Smooth muscle cell of the brain vasculature (primary cell): ENCODE measurements at regions not wholly inside any gene's neighbourhood (a gene's known extent, or its start where the extent isn't known, plus 50 kb on each side); places are given as distances from the start of the nearest gene placed in this dataset.
A peak's percentile ranks its signal among the peaks of the same experiment; 100 is the strongest.

Experiments used
- DNase-seq: peaks from one replicate; pipeline ENCODE4 v3.0.0-alpha.2; 2012; ENCODE audit warnings: low read depth, low spot score

DNA sequence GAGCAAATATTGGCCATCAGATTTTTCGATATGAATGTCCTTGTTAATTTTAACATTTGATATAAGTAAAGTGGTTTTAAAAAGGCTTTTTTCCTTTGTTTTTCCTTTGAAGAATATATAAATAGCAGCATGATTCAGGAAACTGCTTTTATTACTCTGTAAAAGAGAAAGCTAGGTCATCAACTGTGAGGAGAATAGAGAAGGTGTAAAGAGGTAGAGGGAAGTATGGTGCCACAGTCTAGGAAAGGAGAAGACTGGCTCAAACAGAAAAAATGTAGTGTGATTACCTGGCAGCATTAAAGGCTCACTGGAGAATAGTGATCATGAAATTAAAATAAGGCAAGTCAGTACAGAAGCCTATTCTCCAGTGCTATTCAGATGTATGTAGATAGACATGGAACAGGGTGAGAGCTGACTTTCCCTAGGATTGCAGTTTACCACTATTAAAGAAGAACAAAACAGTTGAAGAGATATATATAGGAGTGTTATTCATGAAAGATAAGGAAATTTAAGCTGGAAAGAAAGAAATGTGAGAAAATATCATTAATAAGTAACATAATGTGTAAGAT lies 1115.9 kb upstream of the PCDH9 start:
- no peak for DNase-seq

DNA sequence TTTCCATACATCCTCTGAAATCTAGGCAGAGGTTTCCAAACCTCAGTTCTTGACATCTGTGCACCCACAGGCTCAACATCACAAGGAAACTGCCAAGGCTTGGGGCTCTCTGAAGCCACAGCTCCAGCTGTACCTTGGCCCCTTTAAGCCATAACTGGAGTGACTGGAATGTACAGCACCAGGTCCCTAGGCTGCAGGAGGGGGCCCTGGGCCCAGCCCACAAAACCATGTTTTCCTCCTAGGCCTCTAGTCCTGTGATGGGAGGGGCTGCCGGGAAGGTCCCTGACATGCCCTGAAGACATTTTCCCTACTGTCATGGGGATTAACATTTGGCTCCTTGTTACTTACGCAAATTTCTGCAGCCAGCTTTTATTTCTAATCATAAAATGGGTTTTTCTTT lies 1093.0 kb upstream of the PCDH9 start:
- DNase-seq = no peak

DNA sequence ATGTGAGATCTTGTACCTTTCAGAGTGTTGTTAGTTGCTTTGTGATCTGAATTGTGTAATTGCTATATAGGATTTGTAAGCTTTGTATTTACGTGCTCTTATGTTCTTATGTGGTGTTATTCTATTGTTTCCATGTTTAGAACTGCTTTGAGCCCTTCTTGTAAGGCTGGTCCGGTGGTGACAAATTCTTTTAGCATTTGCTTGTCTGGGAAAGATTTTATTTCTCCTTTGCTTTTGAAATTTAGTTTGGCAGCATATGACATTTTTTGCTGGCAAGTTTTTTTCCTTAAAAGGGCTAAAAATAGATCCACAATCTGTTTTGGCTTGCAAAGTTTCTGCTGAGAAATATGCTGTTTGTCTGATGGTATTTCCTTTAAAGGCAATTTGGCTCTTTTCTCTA lies 1089.2 kb upstream of the PCDH9 start:
- no peak for DNase-seq

DNA sequence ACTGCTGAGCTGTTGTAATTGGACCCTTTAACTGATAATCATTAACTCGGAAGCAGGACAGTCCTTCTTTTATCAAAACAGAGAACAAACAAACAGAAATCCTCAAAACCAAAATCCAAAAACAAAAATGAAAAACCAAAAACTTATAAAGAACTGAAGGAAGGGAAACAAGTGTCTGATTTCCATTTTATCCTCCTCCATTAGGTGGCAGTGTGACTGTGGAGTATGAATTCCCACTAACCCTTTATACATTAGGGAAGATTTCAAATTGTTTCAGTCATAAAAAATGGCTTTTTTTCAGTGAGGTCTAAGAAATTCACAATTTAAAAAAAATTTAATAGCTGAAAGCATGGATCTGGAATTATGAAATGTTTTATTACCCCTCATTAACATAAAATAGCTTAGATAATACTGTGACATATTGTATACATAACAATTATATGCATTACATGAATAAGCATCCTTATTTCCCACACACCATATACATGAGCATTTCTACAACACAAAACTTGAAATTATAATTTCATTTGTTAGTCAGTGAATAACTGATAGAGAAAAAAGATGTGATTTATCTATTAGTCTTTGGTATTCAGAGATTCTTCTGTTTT lies 1074.3 kb upstream of the PCDH9 start:
- peak; percentile 1 for DNase-seq

DNA sequence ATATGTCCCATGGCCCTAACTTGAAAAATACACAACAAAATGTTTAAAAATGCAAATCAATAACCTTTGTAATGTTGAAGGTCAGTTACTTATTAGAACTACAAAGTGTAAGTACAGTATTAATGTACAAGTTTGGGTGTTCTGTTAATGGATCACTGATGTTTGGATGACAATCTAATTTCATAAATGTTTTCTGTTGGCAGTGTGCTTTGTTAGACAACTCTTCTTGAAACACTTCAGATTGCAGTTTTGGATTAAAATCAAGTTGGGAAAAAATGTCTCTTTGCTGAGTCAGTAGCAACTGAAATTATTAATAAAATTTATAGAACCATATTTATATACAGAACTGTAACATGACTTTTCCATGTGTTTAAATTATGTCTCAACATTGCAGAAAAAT lies 1063.5 kb upstream of the PCDH9 start:
- no peak for DNase-seq

DNA sequence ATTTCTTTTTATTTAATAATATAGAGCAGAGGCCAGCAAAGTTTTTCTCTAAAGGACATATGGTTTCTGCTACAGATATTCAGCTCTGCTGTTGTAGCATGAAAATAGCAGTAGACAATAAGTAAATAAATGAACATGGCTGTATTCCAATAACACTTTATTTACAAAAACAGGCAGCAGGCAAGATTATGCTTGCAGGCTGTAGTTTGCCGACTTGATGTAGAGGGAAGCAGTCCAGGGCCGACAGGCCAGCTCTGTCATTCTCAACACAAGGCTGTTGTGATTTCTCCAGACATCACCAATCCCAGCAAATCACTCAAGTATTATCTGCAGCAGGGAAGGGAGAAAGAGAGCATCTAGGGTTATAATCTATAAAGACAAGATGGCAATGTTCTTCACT lies 1062.5 kb upstream of the PCDH9 start:
- DNase-seq = no peak

DNA sequence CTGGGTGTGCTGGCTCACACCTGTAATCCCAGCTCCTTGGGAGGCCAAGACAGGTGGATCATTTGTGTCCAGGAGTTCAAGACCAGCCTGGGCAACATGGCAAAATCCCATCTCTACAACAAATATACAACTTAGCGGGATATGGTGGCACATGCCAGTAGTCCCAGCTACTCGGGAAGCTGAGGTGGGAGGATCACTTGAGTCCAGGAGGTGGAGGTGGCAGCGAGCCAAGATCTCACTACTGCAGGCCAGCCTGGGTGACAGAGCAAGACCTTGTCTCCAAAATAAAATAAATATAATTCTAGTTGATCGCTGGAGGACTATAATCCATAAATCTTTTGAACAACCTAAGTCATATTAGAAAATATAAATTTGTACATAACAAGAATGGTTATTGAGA lies 1061.5 kb upstream of the PCDH9 start:
- DNase-seq = no peak

DNA sequence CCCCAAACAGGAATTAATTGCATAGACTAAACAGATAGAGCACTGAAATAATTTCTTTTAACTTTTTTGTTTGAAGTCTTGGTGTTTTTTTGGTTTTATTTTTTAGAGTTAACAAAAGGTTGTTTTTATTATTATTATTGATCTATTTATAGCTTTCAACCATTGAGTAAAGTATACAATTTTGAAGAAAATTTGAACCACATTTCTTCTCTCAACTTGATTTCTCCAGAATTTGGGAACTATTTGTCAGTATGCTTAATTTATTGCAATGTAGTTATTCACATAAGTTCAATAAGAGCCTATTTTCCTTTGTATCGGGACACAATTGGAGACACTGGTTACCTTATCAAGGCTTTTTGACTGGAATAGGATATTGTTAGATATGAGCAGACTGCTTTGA lies 1045.6 kb upstream of the PCDH9 start:
- DNase-seq = no peak

DNA sequence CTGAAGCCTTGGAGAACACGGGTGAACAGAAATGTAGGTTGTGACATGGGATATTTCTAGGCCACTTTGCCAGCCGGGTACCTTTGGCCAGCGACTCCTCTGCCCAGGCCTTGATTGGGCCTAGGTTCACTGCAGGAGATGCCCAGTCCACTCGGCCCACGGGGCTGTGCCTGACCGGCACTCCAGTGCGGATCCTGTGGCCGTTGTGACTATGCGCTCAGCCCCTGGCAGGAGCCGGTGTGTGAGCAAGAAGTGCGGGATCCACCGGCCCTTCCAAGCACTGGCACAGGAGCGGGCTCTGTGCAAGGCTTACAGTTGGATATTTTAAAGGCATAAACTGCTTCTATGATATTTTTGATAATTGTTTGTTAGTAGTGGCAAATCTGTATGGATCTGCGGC lies 1042.5 kb upstream of the PCDH9 start:
- DNase-seq = no peak

DNA sequence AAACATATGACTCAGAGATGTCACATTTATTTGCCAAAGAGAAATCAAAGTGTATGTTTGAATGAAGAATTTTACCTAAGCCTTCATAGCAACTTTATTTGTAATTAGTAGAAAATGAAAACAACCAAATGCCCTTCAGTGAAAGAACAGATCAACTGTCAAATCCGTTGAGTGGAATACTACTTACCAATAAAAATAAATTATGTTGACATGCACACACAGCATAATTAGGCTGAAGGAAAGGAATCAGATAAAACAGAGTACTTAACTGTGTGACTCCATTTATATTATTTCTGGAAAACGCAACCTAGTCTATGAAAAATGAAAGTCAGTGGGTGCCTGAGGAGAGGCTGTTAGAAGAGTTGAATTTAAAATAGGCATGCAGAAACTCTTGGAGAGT lies 1034.6 kb upstream of the PCDH9 start:
- DNase-seq = no peak

DNA sequence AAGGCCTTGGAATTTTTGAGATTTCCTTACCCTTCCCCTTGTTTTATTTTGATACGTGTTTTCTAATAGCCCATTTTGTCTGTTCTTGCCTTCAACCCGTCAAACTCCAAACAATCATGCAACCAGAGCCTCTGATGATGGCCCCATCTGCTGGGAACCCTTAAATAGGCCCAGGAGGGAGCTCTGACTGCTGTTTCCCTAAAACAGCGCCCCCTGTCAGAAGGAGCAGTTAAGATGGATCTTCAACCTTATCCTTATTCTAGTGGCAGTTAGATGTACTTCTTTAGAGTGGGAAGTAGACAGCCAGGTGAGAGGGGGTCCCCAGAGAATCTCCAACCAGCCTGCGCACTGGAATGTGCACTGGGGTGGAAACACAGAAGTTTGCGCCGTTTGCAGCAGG lies 1031.0 kb upstream of the PCDH9 start:
- no peak for DNase-seq

DNA sequence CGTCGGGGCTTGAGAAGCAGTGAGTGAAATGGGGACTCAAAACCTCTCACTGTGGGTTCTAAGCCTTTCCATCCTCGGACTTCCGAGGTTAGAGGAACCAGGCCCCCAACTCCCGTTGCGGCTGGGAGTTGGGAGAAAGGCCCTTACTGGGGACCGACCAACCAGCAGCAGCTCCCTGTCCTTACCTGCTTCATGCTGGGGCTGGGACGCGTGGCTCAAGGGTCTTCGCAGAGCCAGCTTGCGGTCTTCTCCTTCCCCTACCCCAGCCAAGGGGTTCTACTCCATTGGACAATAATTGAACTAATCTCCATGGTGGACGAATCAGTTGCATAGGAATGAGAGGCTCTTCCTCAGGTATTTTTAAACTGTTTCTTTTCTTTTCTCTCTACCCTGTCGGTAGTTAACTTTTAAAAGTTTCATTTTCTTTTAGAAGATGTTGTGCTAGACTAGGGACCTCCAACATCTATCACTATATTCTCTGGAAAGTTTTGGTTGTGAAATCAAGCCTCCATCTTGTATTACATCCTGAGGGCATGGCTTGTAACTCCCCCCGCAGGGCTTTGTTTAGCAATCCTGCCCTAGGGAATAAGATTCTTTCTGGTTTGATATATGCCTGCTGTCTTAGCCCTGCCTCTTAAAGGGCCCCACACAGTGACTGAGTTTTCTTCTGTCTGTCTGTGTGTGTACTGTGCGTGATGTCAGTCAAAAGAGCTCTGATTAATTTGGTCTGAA lies 1027.1 kb upstream of the PCDH9 start:
- DNase-seq = no peak

DNA sequence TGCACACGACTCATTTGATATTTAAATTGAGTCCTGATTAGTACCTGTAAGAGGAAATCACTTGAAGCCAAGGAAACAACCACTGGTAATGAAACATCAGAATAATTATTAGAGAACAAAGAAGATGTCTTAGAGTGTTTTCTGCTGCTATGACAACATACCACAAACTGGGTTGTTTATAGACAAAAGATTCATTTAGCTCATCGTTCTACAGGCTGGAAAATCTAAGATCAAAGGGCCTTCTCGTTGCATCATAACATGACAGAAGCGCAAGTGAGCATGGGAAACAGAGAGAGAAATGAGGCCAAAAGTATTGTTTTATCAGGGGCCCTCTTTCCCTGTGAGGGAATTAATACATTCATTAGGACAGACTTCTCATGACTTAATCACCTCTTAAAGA lies 1024.0 kb upstream of the PCDH9 start:
- no peak for DNase-seq

DNA sequence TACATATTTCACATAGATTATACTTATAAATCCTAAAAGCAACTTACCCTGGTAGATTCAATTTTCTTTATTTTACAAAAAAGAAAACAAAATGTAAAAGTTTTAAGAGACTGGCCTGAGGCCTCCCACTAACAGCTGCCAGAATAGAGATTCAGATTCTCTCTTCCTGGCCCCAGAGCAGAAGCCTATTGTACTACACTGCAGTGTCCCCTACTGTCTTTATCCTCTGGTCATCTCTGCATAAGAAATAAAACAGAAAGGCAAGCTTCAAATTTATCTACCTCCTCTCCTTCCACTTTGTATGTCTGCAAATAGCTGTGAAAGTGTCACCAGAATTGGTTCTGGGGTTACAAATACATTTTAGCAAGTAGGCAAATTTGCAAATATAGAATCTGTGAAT lies 1004.1 kb upstream of the PCDH9 start:
- DNase-seq = no peak

DNA sequence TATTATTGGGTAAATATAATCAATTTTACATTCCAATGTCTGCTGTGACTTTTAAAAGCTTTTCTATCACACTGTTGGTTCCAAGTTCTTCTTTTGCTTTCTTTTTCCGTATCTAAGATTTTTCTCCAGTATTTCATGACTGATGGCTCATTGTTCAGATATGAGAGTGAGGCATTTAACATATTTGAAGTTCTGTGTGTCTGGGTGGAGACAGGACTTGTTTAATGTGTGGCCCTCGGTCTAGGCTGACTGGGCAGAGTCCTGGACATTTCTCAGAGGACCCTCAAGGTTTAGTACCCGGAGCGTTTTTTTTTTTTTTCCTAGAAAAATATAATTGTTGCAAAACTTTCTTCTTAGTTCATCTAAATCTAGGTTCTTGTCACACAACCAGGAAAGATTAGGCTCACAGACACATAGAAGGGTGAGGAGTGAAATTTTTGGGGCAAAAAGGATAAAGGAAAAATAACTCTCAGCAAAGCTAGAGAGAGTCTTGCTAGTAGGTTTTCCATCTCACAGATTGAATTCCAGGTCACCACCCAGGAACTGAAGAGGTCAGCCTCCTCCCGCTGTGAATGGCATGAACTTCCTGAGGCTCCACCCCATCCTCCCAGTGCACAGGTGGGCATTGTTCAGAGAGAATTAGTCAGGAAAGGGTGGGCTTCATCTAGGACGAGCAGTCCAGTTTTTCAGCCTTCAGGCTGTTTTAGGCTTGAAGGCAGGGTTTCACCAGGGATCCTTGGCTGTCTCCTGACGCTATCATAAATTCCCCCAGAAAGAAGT lies 1002.4 kb upstream of the PCDH9 start:
- no peak for DNase-seq

DNA sequence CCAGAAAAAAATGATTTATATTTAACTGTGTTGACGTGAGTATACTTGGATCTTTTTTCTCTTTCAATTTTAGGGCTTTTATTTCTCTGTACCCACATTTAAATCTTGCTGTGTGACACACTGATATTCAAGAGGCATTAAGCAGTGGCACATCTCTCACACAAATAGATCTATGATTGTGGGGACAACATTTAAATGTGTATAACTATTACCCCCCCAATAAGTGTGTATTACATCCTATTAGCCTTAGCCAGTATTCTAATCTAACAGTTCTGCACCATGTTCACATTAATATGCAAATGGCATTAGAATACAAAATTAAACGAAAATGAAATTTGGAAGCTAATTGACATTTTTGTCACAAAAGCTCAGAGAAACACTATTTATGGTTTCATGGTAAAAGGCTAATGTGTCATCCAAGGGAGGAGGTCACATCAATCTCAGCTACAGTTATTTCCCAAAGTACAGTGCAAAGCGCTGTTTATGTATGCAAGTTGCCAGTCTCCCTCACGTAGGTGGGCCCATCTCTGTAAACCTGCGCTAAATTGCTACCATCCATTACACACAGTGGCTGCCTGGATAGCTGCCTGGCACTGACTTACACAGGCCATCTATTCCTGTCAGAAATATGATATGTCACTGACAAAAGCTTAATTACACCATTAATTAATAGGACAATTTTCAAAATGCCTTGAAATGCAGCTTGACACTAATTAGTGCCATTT lies 984.7 kb upstream of the PCDH9 start:
- no peak for DNase-seq

DNA sequence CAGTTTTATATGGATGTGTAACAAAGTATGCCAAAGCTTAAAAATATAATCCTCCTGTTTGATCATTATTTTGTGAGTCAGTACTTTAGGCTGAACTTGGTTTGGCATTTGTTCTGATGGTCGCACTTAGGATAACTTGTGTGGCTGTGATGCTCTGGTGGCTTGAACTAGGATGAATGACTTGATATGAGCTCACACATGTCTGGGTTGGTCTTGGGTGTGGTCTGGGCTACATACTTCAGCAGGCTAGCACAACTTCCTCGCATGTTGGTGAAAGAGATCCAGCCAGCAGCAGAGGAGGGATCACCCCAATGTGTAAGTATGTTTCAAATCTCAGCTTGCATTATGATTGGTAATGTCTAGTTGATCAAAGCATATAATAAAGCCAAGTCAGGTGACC lies 969.1 kb upstream of the PCDH9 start:
- DNase-seq = no peak

DNA sequence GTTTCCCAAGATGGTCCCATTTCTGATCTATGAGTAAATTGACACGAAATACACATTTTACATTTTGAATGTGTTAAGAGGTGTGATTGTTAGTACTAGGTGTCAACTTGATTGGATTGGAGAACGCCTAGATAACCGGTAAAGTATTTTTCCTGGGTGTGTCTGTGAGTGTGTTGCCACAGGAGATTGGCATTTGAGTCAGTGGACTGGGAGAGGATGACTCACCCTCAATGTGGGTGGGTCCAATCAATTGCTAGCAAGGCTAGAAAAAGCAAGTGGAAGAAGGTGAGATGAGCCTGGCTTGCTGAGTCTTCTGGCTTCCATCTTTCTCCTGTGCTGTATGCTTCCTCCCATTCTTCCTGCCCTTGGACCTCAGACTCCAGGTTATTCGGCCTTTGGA lies 960.7 kb upstream of the PCDH9 start:
- no peak for DNase-seq

DNA sequence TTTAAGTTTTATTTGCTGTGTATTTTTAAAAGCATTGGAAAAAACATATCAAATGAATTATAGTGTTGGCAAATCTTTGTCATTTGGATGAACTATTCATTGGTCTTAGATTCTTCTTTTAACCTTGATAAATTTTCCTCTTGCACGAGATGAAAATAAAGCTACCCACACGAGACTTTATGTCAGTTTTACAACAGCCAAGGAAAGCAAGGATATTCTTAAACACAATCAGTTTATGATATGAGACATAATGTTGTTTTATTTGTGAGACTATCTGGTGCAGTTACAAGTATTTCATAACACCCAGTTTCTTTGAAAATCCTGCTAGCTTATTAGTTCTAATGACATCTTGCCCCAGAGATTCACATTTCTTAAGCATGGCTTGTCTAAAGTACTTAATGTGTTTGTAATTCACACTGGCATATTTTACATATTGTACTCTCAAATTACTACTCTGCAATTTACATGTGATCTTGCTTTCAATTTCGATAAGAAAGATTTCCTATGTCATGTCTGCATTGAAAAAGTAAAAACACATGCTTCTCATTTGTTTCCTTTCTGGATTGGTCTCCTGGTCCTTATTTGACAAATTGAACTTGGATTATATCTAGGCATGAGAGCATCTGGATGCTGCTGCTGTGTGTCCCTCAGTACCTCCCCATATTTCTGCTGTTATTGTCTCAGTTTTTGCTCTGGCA lies 955.5 kb upstream of the PCDH9 start:
- DNase-seq = no peak

DNA sequence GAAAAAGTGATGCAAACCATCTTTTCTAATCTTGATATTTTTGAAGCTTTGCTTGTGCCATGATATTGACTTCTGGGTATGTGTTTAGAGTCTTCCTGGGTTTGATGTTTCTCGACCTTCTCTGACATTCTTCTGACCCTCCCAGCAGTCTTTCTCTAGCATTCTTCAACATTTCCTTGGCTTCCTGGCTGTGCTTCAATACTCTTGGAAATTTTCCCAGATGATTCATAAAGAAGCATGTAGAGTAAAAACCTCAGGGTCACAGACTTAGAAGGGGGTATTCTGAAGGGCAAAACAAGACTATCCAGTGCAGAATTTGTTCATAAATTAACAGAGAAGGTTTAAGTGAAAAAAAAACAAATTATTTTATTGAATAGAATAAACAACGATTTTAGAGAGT lies 946.3 kb upstream of the PCDH9 start:
- DNase-seq = peak; percentile 93

DNA sequence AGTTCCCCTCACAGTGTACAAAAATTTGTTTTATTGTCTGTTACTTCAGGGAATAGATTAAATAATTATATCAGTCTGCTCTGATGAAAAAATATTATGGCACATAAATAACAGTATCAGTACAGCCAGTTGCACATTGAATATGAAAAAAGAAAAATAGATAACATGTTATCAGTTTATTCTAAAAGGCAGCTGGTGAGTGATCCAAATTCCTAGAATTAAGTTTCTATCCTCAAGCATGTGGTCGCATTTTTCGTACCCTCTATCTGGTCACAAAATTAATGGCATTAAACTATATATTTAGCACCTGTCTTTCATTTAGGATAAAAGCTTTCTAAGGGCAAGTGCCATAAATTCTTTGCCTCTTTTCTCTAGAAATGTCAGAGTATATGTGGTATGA lies 944.8 kb upstream of the PCDH9 start:
- no peak for DNase-seq
